ENCODE measurements at regions not wholly inside any gene's neighbourhood (a gene's known extent, or its start where the extent isn't known, plus 50 kb on each side); places are given as distances from the start of the nearest gene placed in this dataset.
"Not testable (repeated sequence)": the region's sequence is repeated elsewhere in the genome, so short reads cannot be mapped to it uniquely, and the experiment has no call there.

GRCh38 chr6:9851541-9852380 is 563.1 kb downstream of the TFAP2A start:
- ATAC-seq (replicated peaks) (no peak), DNase-seq (no peak)
- H3K27me3 Mint-ChIP-seq: no peaks in the 10 kb centered on the region
- no peaks in the 10 kb centered on the region for H3K4me1 Mint-ChIP-seq
- H3K4me3 Mint-ChIP-seq: no peak overlapping the region
- peaks cover 3 to 4% of the 10 kb centered on the region in 2 donors for H3K36me3 Mint-ChIP-seq
- H3K27ac Mint-ChIP-seq: no peak overlapping the region
- H3K9me3 Mint-ChIP-seq: peaks cover 19 to 33% of the 10 kb centered on the region in 2 donors

- no peaks in the 10 kb centered on the region for H3K4me1 Mint-ChIP-seq
These were observed 563.9 kb downstream of the TFAP2A start for GRCh38 chr6:9851006-9851405.

GRCh38 chr6:9848094-9848493 is 566.8 kb downstream of the TFAP2A start:
- Mint-ChIP-seq H3K36me3 (peaks cover 3 to 4% of the 10 kb centered on the region in 2 donors), H3K4me3 (no peak overlapping the region), H3K9me3 (peaks cover 20 to 24% of the 10 kb centered on the region in 2 donors), H3K4me1 (no peaks in the 10 kb centered on the region), H3K27ac (no peak overlapping the region), H3K27me3 (no peaks in the 10 kb centered on the region)
- DNase-seq (no peak), ATAC-seq (replicated peaks) (no peak)

More at GRCh38 chr6:9851006-9851405, 563.9 kb downstream of the TFAP2A start:
- peaks cover 3 to 4% of the 10 kb centered on the region in 2 donors for H3K36me3 Mint-ChIP-seq
- H3K9me3 Mint-ChIP-seq: peaks cover 24 to 33% of the 10 kb centered on the region in 2 donors
- H3K4me3 Mint-ChIP-seq: no peak overlapping the region
- DNase-seq (no peak), ATAC-seq (replicated peaks) (no peak)
- no peak overlapping the region for H3K27ac Mint-ChIP-seq
- no peaks in the 10 kb centered on the region for H3K27me3 Mint-ChIP-seq

- Mint-ChIP-seq H3K4me3 (no peak overlapping the region), H3K36me3 (no peaks in the 10 kb centered on the region), H3K4me1 (no peaks in the 10 kb centered on the region), H3K9me3 (peaks cover 4 to 12% of the 10 kb centered on the region in 2 donors), H3K27ac (no peak overlapping the region), H3K27me3 (no peaks in the 10 kb centered on the region)
- DNase-seq (no peak), ATAC-seq (replicated peaks) (no peak)
These were observed 572.8 kb downstream of the TFAP2A start for GRCh38 chr6:9841886-9842725.

- ATAC-seq (replicated peaks) (no peak), DNase-seq (no peak)
- Mint-ChIP-seq H3K4me1 (no peaks in the 10 kb centered on the region), H3K9me3 (peaks cover 4 to 8% of the 10 kb centered on the region in 2 donors), H3K27me3 (no peaks in the 10 kb centered on the region), H3K27ac (no peak overlapping the region), H3K4me3 (no peak overlapping the region), H3K36me3 (no peaks in the 10 kb centered on the region)
These were observed 580.6 kb downstream of the TFAP2A start for GRCh38 chr6:9834233-9834632.

GRCh38 chr6:9831783-9832182 is 583.1 kb downstream of the TFAP2A start:
- Mint-ChIP-seq H3K4me1 (no peaks in the 10 kb centered on the region), H3K4me3 (no peak overlapping the region), H3K27ac (no peak overlapping the region), H3K27me3 (no peaks in the 10 kb centered on the region), H3K36me3 (no peaks in the 10 kb centered on the region), H3K9me3 (peaks cover 4 to 8% of the 10 kb centered on the region in 2 donors)
- DNase-seq (no peak), ATAC-seq (replicated peaks) (no peak)

GRCh38 chr6:9830808-9831207 is 584.1 kb downstream of the TFAP2A start:
- Mint-ChIP-seq H3K4me3 (no peak overlapping the region), H3K4me1 (no peaks in the 10 kb centered on the region)

GRCh38 chr6:9825526-9825925 is 589.3 kb downstream of the TFAP2A start:
- Mint-ChIP-seq H3K27ac (no peak overlapping the region), H3K4me1 (no peaks in the 10 kb centered on the region), H3K36me3 (no peaks in the 10 kb centered on the region), H3K9me3 (peaks cover 6% of the 10 kb centered on the region in 2 donors), H3K27me3 (no peaks in the 10 kb centered on the region), H3K4me3 (no peak overlapping the region)
- ATAC-seq (replicated peaks) (no peak), DNase-seq (no peak)

More at GRCh38 chr6:9830808-9831207, 584.1 kb downstream of the TFAP2A start:
- H3K9me3 Mint-ChIP-seq: peaks cover 3 to 4% of the 10 kb centered on the region in 2 donors
- H3K27me3 Mint-ChIP-seq: no peaks in the 10 kb centered on the region
- ATAC-seq (replicated peaks) (no peak), DNase-seq (no peak)
- no peak overlapping the region for H3K27ac Mint-ChIP-seq
- no peaks in the 10 kb centered on the region for H3K36me3 Mint-ChIP-seq

GRCh38 chr6:9810727-9811126 is 604.1 kb downstream of the TFAP2A start:
- H3K27ac Mint-ChIP-seq; H3K36me3 Mint-ChIP-seq; H3K4me3 Mint-ChIP-seq; DNase-seq; ATAC-seq (replicated peaks); H3K4me1 Mint-ChIP-seq; H3K9me3 Mint-ChIP-seq; H3K27me3 Mint-ChIP-seq: not testable (repeated sequence)

GRCh38 chr6:9810286-9810685 is 604.6 kb downstream of the TFAP2A start:
- no peak overlapping the region for H3K4me3 Mint-ChIP-seq
- ATAC-seq (replicated peaks) (no peak), DNase-seq (no peak)
- no peaks in the 10 kb centered on the region for H3K27me3 Mint-ChIP-seq
- no peaks in the 10 kb centered on the region for H3K36me3 Mint-ChIP-seq
- no peak overlapping the region for H3K27ac Mint-ChIP-seq
- H3K4me1 Mint-ChIP-seq: no peaks in the 10 kb centered on the region
- peaks cover 3 to 6% of the 10 kb centered on the region in 2 donors for H3K9me3 Mint-ChIP-seq

- ATAC-seq (replicated peaks): no peak
- H3K9me3 Mint-ChIP-seq: peaks cover 5 to 6% of the 10 kb centered on the region in 2 donors
These were observed 608.7 kb downstream of the TFAP2A start for GRCh38 chr6:9806195-9806594.

GRCh38 chr6:9801249-9801754 is 613.6 kb downstream of the TFAP2A start:
- ATAC-seq (replicated peaks) (no peak), DNase-seq (no peak)
- Mint-ChIP-seq H3K27me3 (no peaks in the 10 kb centered on the region), H3K27ac (no peak overlapping the region), H3K9me3 (peaks cover 4 to 6% of the 10 kb centered on the region in 2 donors), H3K4me1 (no peaks in the 10 kb centered on the region), H3K36me3 (no peaks in the 10 kb centered on the region), H3K4me3 (no peak overlapping the region)

More at GRCh38 chr6:9806195-9806594, 608.7 kb downstream of the TFAP2A start:
- Mint-ChIP-seq H3K36me3 (no peaks in the 10 kb centered on the region), H3K27ac (no peak overlapping the region), H3K4me3 (no peak overlapping the region), H3K27me3 (no peaks in the 10 kb centered on the region), H3K4me1 (no peaks in the 10 kb centered on the region)
- no peak for DNase-seq

- Mint-ChIP-seq H3K27ac (no peak overlapping the region), H3K4me1 (no peaks in the 10 kb centered on the region), H3K9me3 (peaks cover 5 to 6% of the 10 kb centered on the region in 2 donors), H3K36me3 (no peaks in the 10 kb centered on the region), H3K27me3 (no peaks in the 10 kb centered on the region), H3K4me3 (no peak overlapping the region)
- ATAC-seq (replicated peaks) (no peak), DNase-seq (no peak)
These were observed 615.3 kb downstream of the TFAP2A start for GRCh38 chr6:9799582-9799981.

- no peak for DNase-seq
- ATAC-seq (replicated peaks): no peak
- Mint-ChIP-seq H3K9me3 (peaks cover 5 to 6% of the 10 kb centered on the region in 2 donors), H3K27me3 (no peaks in the 10 kb centered on the region), H3K4me1 (no peaks in the 10 kb centered on the region), H3K4me3 (no peak overlapping the region), H3K36me3 (no peaks in the 10 kb centered on the region), H3K27ac (no peak overlapping the region)
These were observed 618.0 kb downstream of the TFAP2A start for GRCh38 chr6:9796827-9797226.

Data from stimulated activated naive B cell treated with anti-CD40 and anti-IgM and Interleukin-4, amounts not matched to agents 10 μg/mL and 1 μg/mL and 100 μg/mL, for 72 hours (primary cell).